Motor neuron (in vitro differentiated cells): ENCODE measurements at regions not wholly inside any gene's neighbourhood (a gene's known extent, or its start where the extent isn't known, plus 50 kb on each side); places are given as distances from the start of the nearest gene placed in this dataset.

Source experiments
- ATAC-seq, 8 experiments: fragments of 200-7000 bp; cut with Tn5 transposase; replicated peaks in 6 of 8; 2 replicates each; pipeline ENCODE4 v1.8.0; 2021; ENCODE audit warnings: mild to moderate bottlenecking in 8 of 8, moderate library complexity in 8 of 8
- H3K27ac ChIP-seq, 2 donors: fragments of 250-450 bp; sonication (Bioruptor Pico); 2 replicates each; pipeline ENCODE4 v1.9.0; 2021; ENCODE audit warnings: antibody characterized with exemption in 2 of 2, mild to moderate bottlenecking in 2 of 2, moderate library complexity in 1 of 2
- H3K4me1 ChIP-seq, 2 donors: fragments of 250-450 bp; sonication (Bioruptor Pico); replicated peaks in 1 of 2; 2 replicates each; pipeline ENCODE4 v1.6.1; 2021; ENCODE audit warnings: antibody characterized with exemption in 2 of 2, mild to moderate bottlenecking in 2 of 2, moderate library complexity in 1 of 2
- H3K4me3 ChIP-seq, 5 donors: fragments of 250-450 bp; sonication (Bioruptor Pico); 2 replicates each; pipeline ENCODE4 v1.9.0; 2021; ENCODE audit warnings: antibody characterized with exemption in 5 of 5, mild to moderate bottlenecking in 5 of 5, moderate library complexity in 4 of 5
- WGBS, 10 experiments: fragments of 450-650 bp; shearing (Covaris generic); methylation state at CpG; one replicate each; pipeline ENCODE4 v1.0.0; 2022; 5-methylcytosine and 5-hydroxymethylcytosine counted together
- in situ Hi-C, 9 experiments: fragments of 400-800 bp; cut with MboI; loops; one replicate each; pipeline ENCODE4 v1.15.0; 2021; ENCODE audit warnings: low sequenced_read_pairs in 9 of 9, low pct_unique_long_range_greater_than_20kb in 2 of 9; ENCODE audit not compliant: unreplicated experiment in 9 of 9

DNA sequence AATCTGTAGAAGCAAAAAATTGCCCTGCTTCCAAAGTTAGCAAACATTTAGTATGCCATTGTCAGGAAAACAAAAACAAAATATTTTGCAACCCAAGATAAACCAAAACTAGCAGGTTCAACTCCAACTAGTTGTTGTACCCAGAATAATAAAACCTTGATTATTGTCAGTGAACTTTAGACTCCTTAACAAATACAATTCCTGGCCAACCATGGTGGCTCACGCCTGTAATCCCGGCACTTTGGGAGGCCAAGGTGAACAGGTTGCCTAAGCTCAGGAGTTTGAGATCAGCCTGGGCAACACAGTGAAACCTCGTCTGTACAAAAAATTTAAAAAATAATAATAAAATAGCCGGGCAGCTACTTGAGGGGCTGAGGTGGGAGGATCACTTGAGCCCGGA is 53.6 kb upstream of the EPCAM start:
- Histone ChIP-seq H3K4me3 (no peak overlapping the region), H3K4me1 (peaks cover 10 to 14% of the 10 kb centered on the region in 2 donors), H3K27ac (no peak overlapping the region)
- 0 to 100% (median 86%) methylated on average over 1 to 4 of the region's 5 CpGs; no CpG with 5 or more reads in 1 of the 10 experiments for WGBS, 10 experiments
- in situ Hi-C loops = no loop called here
- ATAC-seq = no peak

- WGBS, 10 experiments = 25 to 100% (median 90%) methylated on average over 1 to 2 of the region's 2 CpGs; no CpG with 5 or more reads in 4 of the 10 experiments
These were observed 55.4 kb upstream of the EPCAM start for GRCh38 chr2:47313728-47314127.

GRCh38 chr2:47313141-47313691 is 55.9 kb upstream of the EPCAM start:
- no peak overlapping the region for H3K4me3 ChIP-seq
- H3K4me1 ChIP-seq = peaks cover 17 to 21% of the 10 kb centered on the region in 2 donors
- peak in 1 of 8 experiments; percentile 7 for ATAC-seq
- in situ Hi-C loops = no loop called here
- no peak overlapping the region for H3K27ac ChIP-seq
- WGBS, 10 experiments = 53 to 100% (median 65%) methylated on average over 1 to 5 of the region's 6 CpGs; no CpG with 5 or more reads in 1 of the 10 experiments

More at GRCh38 chr2:47313728-47314127, 55.4 kb upstream of the EPCAM start:
- in situ Hi-C loops = no loop called here
- no peak for ATAC-seq
- no peak overlapping the region for H3K27ac ChIP-seq
- no peak overlapping the region for H3K4me3 ChIP-seq
- peaks cover 17 to 21% of the 10 kb centered on the region in 2 donors for H3K4me1 ChIP-seq

DNA sequence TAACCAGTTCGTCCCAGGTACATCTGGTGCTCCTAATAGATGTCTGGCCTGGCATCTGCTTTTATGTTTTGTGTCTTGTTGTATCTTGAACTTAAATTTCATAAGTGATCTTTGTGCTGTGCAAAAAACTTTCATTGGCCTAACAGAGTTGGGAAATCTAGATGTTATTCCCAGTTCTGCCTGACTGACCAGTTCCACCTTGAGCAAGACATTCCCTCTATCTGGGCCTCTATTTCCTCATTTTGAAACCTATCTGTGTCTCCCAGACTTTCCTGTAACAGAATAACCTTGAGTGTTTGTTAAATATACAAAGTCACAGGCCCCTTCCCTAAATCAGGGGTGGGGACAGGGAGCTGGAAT is 56.6 kb upstream of the EPCAM start:
- no peak overlapping the region for H3K27ac ChIP-seq
- 40 to 100% (median 100%) methylated on average over 1 of the region's 1 CpG; no CpG with 5 or more reads in 3 of the 10 experiments for WGBS, 10 experiments
- no peak for ATAC-seq
- H3K4me1 ChIP-seq = peaks cover 17 to 21% of the 10 kb centered on the region in 2 donors
- no peak overlapping the region for H3K4me3 ChIP-seq
- in situ Hi-C loops = no loop called here

GRCh38 chr2:47311764-47312490 is 57.2 kb upstream of the EPCAM start:
- Histone ChIP-seq H3K27ac (no peak overlapping the region), H3K4me3 (no peak overlapping the region), H3K4me1 (peaks cover 17 to 21% of the 10 kb centered on the region in 2 donors)
- in situ Hi-C loops = no loop called here
- no peak for ATAC-seq
- 68 to 100% (median 92%) methylated on average over 1 to 7 of the region's 7 CpGs; no CpG with 5 or more reads in 2 of the 10 experiments for WGBS, 10 experiments

DNA sequence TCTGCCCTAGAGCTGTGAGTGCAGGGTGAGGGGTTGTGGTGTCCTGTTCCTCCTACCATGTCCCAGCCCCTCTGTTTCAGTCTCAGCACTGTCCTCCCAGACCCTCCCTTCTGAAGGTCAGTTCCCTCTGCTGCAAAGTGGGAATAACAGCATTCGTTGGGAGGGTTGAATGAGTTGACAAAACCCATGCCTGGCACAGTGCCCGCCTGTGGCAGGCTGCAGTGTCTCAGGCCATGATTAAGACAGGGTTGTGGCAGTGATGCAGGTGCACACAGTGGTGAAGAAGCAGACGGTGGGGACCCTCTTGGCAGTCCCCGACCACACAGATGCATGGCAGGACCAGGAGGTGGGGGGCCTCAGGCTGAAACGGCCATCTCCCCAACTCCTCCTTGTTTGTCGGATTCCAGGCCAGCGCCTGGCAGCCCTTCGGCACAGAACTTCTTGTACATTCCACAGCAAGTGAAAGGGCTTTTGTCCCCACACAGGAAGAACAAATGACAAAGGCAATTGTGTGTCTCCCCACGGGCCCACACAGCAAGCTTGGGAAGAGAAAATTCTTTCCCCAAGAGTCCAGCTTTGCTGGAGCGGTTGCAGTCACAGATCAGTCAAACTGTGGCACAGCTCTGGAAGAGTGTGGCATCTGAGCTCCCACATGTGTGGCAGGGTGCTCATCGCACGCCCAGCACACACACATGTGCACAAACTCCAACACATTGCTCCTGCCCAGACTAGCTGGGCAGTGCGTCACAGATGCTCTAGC is 58.1 kb upstream of the EPCAM start:
- Histone ChIP-seq H3K27ac (peak overlapping the region in 1 of 2 donors; percentile 68), H3K4me3 (no peak overlapping the region), H3K4me1 (peaks cover 17 to 21% of the 10 kb centered on the region in 2 donors)
- WGBS, 10 experiments = 48 to 80% (median 60%) methylated on average over 2 to 8 of the region's 13 CpGs; no CpG with 5 or more reads in 3 of the 10 experiments
- in situ Hi-C loops = no loop called here
- ATAC-seq = peak in 5 of 8 experiments; percentile 53 to 78 (median 68)

DNA sequence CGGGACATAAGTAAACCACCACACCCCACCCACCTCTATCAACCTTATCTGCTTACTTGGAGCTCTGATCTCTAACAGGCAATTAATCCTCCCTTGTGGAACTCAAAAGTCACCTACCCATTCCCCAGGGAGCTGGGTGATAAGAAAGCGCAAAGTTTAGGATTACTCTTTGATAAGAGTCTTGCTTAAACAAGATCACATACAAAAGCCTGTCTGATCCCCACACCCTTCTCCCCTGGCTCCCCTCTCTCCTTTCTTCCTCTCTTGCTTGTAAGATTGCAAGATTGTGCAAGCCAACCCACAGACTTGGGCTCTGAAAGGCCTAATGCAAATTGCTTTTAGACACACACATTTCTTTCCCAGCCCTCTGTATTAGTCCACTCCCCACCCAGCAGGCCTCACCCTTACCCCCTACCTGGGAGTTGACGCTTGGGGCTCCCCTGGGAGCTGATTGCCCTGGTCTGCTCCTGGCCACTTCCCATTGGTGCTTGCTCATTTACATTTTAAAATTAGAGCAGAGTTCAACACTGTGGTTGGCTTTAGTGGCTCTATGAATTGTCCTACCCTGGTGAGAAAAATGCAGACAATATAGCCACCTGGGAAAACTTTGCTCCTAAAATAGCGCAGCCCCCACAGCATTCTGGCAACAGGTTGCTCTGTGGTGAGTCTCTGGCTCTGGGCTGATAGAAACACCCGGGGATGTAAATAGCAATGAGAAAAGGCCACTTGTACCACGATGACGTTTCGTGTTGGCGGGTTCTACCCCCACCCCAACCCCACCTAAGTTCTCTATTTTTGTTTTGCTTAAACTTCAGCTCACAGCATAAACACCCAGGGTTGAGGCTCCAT is 58.9 kb upstream of the EPCAM start:
- Histone ChIP-seq H3K4me3 (no peak overlapping the region), H3K27ac (peak overlapping the region in 1 of 2 donors; percentile 60), H3K4me1 (peaks cover 17 to 21% of the 10 kb centered on the region in 2 donors)
- in situ Hi-C loops = no loop called here
- ATAC-seq = peak; percentile 3 to 86 (median 50)
- 17 to 100% (median 64%) methylated on average over 1 to 9 of the region's 9 CpGs; no CpG with 5 or more reads in 1 of the 10 experiments for WGBS, 10 experiments

DNA sequence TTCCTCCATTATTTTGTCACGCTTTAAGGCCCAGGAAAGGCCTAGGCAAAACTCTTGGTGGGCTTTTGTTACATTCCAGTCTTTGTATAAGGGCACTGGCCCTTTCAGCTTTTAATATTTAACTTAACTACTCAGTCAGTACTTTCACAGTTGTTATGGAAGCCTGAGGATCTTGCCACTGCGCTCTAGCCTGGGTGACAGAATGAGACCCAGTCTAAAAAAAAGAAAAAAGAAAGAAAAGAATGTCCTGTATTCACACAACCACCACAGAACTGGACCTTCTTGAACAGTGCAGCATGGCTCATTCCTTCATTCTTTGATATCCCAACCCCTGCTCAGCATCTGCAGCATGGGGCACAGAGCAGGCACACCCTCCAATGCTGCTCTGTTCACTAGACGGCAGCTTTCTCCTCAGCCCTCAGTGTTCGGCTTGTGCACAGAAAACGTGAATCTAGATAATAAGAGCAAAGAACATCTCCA is 59.6 kb upstream of the EPCAM start:
- in situ Hi-C loops = no loop called here
- H3K27ac ChIP-seq = peak overlapping the region in 1 of 2 donors; percentile 60
- 47 to 100% (median 56%) methylated on average over 1 to 4 of the region's 5 CpGs; no CpG with 5 or more reads in 1 of the 10 experiments for WGBS, 10 experiments
- peak in 6 of 8 experiments; percentile 18 to 50 (median 38) for ATAC-seq
- H3K4me1 ChIP-seq = peaks cover 17 to 21% of the 10 kb centered on the region in 2 donors
- no peak overlapping the region for H3K4me3 ChIP-seq

DNA sequence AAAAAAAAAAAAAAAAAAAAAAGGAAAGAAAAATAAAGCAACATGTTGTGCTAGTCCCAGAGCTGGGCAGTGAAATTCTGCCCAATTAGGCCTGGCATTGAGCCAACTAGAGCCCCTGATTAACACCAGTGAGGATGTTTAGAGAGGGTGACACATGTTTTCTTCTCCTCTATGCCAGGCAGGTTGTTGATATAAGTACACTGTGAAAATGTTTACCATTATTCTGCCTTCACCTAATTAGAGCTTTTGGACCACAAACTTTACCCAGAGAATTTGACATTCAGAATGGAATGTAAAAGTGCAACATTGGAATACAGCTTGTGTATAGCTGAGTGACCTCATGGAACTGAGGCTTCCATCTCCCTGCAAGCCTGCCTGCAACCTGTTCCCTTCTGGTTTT is 62.0 kb upstream of the EPCAM start:
- ATAC-seq = peak in 4 of 8 experiments; percentile 8 to 46 (median 24)
- in situ Hi-C loops = no loop called here
- Histone ChIP-seq H3K27ac (no peak overlapping the region), H3K4me3 (no peak overlapping the region), H3K4me1 (peaks cover 17 to 21% of the 10 kb centered on the region in 2 donors)

DNA sequence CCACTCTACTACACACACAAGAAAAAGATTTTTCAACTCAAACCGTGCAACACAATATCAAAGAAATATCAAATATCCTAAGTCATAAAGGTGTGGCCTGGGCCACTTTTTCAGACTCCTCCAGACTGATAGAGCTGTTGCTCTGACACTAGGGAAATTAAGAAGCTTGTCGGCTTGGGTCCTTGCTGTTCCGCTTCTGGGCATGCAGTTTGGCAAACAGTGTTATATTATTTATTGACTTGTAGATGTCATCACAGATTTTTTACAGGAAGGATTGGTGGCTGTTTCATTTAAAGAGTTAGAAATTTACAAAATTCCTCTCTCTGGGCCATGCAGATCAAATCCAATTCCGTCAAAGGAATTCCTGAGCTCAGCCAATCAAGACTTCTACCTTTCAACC is 64.5 kb upstream of the EPCAM start:
- no peak overlapping the region for H3K27ac ChIP-seq
- no peak overlapping the region for H3K4me3 ChIP-seq
- H3K4me1 ChIP-seq = peaks cover 4% of the 10 kb centered on the region in 2 donors
- no peak for ATAC-seq
- WGBS, 10 experiments = 60 to 100% (median 80%) methylated on average over 1 to 4 of the region's 4 CpGs; no CpG with 5 or more reads in 3 of the 10 experiments
- in situ Hi-C loops = no loop called here

GRCh38 chr2:47303341-47304148 is 65.6 kb upstream of the EPCAM start:
- no peak overlapping the region for H3K4me3 ChIP-seq
- in situ Hi-C loops = no loop called here
- no peak overlapping the region for H3K27ac ChIP-seq
- 36 to 92% (median 64%) methylated on average over 1 to 3 of the region's 3 CpGs; no CpG with 5 or more reads in 2 of the 10 experiments for WGBS, 10 experiments
- H3K4me1 ChIP-seq = peaks cover 3 to 8% of the 10 kb centered on the region in 2 donors
- ATAC-seq = no peak

DNA sequence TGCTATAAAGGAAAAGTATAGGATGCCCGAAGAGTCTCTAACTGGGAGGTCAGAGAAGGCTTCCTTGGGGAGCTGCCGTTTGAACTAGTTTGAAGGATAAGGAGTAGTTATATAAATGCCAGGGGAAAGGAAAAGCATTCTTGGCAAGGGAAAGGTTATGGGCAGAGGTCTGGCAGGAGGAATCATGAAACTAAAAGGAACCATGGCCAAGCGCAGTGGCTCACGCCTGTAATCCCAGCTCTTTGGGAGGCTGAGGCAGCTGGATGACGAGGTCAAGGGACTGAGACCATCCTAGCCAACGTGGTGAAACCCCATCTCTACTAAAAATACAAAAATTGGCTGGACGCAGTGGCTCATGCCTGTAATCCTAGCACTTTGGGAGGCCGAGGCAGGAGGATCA is 66.8 kb upstream of the EPCAM start:
- H3K4me3 ChIP-seq = no peak overlapping the region
- no peak overlapping the region for H3K27ac ChIP-seq
- WGBS, 10 experiments = 41 to 100% (median 84%) methylated on average over 1 to 7 of the region's 8 CpGs; no CpG with 5 or more reads in 1 of the 10 experiments
- in situ Hi-C loops = no loop called here
- peaks cover 15 to 16% of the 10 kb centered on the region in 2 donors for H3K4me1 ChIP-seq
- ATAC-seq = no peak
